GM12892 (cell line): ENCODE measurements at regions not wholly inside any gene's neighbourhood (a gene's known extent, or its start where the extent isn't known, plus 50 kb on each side); places are given as distances from the start of the nearest gene placed in this dataset.
"Not testable (repeated sequence)": the region's sequence is repeated elsewhere in the genome, so short reads cannot be mapped to it uniquely, and the experiment has no call there.

Experiments
- DNase-seq: peaks from one replicate; pipeline ENCODE4 v3.0.0; 2011; ENCODE audit not compliant: insufficient read length
- FAIRE-seq: peaks from 2 replicates; lab custom pipeline; 2011; peaks lifted over from hg19 to GRCh38; lab: Jason Lieb, UNC
- POLR2A ChIP-seq: IDR thresholded peaks from 2 replicates; pipeline ENCODE4 v1.6.1; 2011; ENCODE audit warnings: low read depth, low read length, control low read depth
- POLR2AphosphoS5 ChIP-seq: IDR thresholded peaks from 2 replicates; pipeline ENCODE4 v1.6.1; 2011; ENCODE audit warnings: low read depth, low read length, control low read depth
- TAF1 ChIP-seq: IDR thresholded peaks from 2 replicates; pipeline ENCODE4 v1.6.1; 2011; ENCODE audit warnings: low read depth, mild to moderate bottlenecking, control low read depth, low read length, borderline replicate concordance

DNA sequence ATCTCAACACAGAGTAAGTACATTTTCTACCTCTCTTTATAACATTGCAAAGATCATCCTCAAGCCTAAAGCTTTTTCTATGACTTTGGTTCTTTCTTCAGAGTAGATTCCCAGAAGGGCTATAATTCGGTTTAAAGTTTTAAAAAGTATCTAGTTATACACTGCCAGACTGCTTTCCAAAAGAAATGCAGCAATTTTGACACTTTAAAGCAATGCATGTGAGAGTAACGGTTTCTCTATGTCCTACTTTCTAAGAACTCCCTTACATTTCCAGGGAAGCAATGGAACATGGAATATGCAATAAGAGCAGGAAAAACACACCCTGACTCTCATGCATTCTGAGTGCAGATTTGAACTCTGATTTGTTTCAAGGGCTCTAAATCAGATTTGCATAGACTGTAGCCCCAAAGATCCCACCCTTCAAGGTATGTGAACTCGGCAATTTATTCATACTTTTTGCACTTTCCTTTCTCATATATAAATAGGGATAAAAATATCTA is 331.6 kb downstream of the HHIPL2 start:
- no peak for FAIRE-seq

DNA sequence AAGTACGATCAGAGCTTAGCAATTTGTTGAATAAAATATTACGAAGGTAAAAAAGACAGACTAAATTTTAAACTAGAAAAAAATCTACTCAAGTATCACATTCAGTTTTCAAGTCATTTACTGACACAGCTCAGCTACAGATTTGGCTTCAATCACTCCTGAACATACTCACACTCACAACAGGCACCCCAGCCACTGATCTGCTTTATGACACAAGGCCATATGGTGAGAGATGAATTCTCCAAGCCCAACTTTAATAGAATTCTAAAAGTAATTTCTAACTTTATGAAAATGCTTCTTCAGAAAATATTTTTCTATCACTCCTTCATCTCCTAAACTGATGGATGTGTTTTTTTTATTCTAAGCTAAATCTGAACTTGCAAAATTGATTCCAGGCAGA is 337.1 kb downstream of the HHIPL2 start:
- no peak for TF ChIP-seq TAF1
- TF ChIP-seq POLR2AphosphoS5, result no peak
- TF ChIP-seq POLR2A, result no peak
- FAIRE-seq, result no peak

More for the DNA sequence above, 331.6 kb downstream of the HHIPL2 start:
- DNase-seq, result no peak
- TF ChIP-seq POLR2A (no peak), TAF1 (no peak), POLR2AphosphoS5 (no peak)

DNA sequence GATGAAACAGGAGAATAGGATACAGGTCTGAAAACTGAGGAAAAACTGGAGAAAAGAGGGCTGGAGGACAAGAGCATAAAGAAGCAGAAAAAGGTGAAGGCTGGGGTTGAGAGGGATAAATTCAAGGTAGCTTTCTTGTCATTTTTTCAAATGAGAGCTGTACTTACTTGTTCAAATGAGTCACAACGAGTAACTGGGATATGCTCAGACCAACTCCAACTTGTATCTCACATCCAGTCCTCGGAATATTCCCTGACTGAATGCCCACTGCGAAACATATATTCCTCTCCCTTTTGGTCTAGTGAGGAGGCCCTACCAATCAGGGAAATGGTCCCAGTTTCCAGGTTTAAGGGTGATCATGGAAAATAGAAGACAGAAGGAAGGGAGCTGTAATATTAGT is 343.4 kb downstream of the HHIPL2 start:
- TF ChIP-seq TAF1 (no peak), POLR2AphosphoS5 (no peak), POLR2A (no peak)
- DNase-seq, result no peak
- FAIRE-seq, result no peak

More for the DNA sequence above, 337.1 kb downstream of the HHIPL2 start:
- no peak for DNase-seq

DNA sequence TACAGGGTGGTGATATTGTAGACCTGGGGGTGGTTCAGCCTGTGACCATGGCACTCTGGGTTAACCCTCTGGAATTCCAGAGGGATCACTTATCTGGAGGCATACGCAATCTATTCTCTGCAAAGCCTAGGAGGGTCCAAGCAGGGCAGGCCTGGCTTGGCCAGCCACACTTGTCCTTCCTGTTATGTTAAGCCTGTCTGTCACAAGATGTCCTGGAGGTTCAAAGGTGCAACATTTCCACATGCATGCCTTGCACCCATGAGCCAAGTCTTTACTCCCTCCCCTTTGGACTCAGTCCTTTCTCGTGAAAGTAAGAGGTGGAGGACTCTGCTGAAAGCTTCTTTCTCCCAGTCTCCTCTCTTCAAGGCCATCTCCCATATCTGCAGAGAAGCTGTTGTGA is 345.1 kb downstream of the HHIPL2 start:
- FAIRE-seq (no peak), DNase-seq (no peak)
- no peak for TF ChIP-seq TAF1
- no peak for TF ChIP-seq POLR2A
- TF ChIP-seq POLR2AphosphoS5, result no peak

DNA sequence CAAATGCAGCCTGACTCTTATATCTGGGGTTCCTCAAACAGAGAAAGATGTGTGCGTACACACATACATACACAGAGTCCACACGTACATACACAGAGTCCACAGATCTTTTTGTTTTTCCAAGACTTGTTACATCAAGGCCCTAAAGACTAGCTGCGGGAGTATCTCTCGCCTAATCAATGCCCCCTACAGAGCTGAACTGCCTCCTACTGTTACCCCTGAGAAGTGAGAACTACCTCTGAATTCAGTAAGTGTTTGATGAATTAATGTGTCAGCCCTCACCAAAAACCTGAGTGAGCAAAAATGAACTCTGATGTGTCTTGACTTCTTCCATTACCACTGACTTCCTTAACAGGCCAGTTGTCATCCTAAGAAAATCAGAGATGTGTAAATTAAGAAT is 351.2 kb downstream of the HHIPL2 start:
- TF ChIP-seq POLR2A (no peak), POLR2AphosphoS5 (no peak), TAF1 (no peak)
- FAIRE-seq, result no peak
- no peak for DNase-seq

DNA sequence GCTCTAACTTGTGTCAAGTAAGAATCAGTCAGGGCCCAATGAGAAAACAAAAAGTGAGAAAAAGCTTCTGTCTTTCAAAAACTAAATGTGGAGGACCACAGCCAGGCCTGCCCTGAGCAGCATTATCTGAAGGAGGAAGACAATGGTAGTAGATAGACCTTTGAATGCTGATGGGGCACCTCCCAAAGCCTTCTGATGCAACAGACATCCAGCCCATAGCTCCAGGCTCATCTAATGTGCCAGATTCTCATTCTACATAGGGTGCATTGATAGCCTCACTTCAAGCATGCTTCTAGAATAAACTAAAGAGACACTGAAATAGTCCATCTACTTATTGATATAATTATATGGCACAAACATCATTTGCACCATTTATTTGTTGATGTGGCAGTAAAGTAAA is 351.6 kb downstream of the HHIPL2 start:
- FAIRE-seq (no peak), DNase-seq (no peak)
- TF ChIP-seq POLR2A, result no peak
- TF ChIP-seq TAF1, result no peak
- TF ChIP-seq POLR2AphosphoS5, result no peak

DNA sequence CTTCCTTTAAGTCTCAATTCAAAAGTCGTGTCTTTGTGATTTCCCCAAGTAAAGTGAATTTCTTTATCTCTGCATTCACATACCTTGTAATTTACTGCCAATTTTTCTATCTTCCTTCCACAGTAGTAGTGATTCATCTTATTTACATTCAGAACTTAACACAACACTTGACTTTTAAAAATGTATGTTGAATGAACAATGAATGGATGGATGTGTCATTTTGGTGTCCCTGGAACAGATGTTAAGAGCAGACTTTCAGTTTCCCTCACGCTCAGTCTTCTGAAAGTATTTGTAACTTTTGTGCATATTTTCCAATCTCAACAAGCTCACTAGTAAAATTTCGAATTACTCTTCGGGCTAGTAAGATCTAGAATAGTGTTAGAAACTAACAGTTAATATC is 352.0 kb downstream of the HHIPL2 start:
- no peak for TF ChIP-seq POLR2A
- no peak for TF ChIP-seq POLR2AphosphoS5
- TF ChIP-seq TAF1, result no peak
- no peak for FAIRE-seq
- no peak for DNase-seq

DNA sequence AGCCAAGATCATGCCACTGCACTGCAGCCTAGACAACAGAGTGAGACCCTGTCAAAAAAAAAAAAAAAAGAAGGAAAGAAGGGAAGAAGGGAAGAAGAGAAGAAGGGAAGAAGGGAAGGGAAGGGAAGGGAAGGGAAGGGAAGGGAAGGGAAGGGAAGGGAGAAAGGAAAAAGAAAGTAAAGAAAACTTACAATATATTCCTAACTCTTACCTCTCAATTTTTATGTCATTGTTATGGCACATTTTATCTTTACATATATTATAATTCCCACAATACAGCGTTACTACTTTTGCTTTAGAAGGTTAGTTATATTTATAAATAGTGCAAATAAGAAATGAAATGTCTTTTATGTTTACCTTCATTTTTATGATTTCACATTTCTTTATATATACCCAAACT is 358.7 kb downstream of the HHIPL2 start:
- TF ChIP-seq POLR2A (no peak), POLR2AphosphoS5 (no peak)
- no peak for FAIRE-seq
- DNase-seq, result no peak

DNA sequence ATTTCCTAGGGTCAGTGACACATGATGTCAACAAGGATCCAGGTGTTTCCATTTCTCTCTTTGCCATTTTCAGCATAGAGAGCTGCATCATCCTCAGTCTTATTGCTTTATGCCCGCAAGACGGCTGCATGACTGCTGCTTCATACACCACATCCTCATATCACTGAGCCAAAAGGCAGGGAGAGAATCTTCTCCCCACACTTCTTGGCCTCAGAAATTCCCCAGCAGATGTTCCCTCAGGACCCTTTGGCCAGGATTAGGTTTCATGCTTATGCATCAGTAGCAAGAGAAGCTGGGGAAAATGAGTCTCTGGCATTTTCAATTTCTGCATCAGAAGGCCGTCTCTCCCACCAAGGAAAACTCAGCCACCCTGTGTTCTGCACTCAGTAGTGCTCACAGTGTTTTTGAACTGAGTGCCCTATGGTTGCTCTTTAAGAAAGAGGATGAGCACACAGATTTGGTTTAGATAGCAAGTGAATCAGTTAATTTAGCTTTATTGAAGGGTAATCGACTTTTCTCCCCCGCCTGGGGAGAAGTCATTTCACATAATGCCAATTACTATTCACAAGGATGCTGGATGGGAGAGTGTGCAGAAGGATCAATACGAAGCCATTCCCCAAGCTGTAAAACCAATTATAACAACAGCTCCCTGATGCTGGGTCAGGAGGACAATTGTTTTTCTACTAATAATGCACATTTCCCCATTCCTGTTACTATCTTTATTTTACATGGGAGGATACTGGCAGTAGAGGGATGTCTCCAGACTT is 360.2 kb downstream of the HHIPL2 start:
- TF ChIP-seq POLR2A, result no peak
- TF ChIP-seq POLR2AphosphoS5, result no peak
- TF ChIP-seq TAF1, result no peak
- DNase-seq, result no peak
- no peak for FAIRE-seq

DNA sequence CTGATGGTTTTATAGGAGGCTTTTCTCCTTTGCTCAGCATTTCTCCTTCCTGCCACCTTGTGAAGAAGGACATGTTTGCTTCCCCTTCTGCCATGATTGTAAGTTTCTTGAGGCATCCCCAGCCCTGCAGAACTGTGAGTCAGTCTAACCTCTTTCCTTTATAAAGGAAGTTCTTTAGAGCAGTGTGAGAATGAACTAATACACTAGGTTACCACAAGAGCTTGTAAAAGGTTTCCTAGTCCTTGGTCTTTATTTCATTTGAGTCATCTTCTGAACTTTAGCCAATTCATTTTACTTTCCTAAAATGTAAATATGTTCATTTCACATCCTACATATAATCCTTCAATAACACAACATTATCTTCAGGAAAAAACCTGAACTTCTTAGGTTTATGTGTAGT is 365.3 kb downstream of the HHIPL2 start:
- TF ChIP-seq TAF1 (no peak), POLR2AphosphoS5 (no peak), POLR2A (no peak)
- DNase-seq (no peak), FAIRE-seq (no peak)

DNA sequence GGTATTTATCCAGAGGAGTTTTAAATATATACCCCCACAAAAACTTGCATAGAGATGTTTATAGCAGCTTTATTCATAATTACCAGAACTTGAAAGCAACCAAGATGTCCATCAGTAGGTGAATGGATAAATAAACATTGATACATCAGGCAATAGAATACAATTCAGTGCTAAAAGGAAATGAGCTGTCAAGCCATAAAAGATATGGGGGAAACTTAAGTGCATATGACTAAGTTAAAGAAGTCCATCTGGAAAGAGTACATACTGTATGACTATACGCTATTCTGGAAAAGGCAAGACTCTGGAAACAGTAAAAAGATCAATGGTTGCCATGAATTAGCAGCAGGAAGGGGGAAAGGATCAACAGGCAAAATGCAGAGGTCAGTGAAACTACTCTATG is 366.7 kb downstream of the HHIPL2 start:
- DNase-seq, result no peak
- no peak for FAIRE-seq
- TF ChIP-seq POLR2AphosphoS5 (no peak), POLR2A (no peak), TAF1 (no peak)

DNA sequence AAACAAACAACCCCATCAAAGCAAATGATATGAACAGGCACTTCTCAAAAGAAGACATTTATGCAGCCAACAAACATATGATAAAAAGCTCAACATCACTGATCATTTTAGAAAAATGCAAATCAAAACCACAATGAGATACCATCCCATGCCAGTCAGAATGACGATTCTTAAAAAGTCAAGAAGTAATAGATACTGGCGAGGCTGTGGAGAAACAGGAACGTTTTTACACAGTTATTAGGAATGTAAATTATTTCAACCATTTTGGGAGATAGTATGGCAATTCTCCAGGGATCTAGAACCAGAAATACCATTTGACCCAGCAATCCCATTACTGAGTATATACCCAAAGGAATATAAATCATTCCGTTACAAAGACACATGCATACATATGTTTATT is 370.4 kb downstream of the HHIPL2 start:
- not testable (repeated sequence) for DNase-seq, FAIRE-seq

DNA sequence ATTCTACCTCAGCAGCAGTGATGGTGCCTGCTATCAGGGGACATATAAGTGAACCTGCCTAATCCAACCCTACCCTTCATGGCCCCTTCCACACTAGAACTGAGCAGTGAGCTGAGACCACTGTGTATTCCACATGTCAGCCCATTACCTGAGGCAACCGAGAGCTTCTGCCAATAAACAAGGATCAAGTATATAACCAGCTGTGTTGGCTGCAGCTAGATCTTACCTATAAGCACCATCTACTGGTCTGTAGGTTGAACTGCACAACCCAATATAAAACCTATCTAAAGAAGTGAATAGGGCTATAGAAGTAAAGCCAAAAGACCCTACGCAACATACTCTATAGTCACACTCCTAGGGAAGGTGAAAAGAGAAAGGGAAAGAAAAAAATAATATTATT is 376.9 kb downstream of the HHIPL2 start:
- TF ChIP-seq POLR2AphosphoS5 (no peak), TAF1 (no peak), POLR2A (no peak)
- DNase-seq (no peak), FAIRE-seq (no peak)
